IMR-90 (cell line): ENCODE measurements at regions not wholly inside any gene's neighbourhood (a gene's known extent, or its start where the extent isn't known, plus 50 kb on each side); places are given as distances from the start of the nearest gene placed in this dataset.

Source experiments
- ATAC-seq: fragments of 200-7000 bp; cut with Tn5 transposase; 2 replicates; pipeline ENCODE4 v1.9.1; 2020; ENCODE audit warnings: low read depth, mild to moderate bottlenecking, moderate library complexity
- BruUV-seq: library from RNA; stranded (reverse); fragments of 400-500 nt; replicated peaks from 2 replicates; lab custom pipeline; 2021; lab: Mats Ljungman, UMichigan
- CTCF ChIA-PET: fragments of 300-600 bp; formaldehyde crosslinking; extraction: SDS; loops from one replicate; lab custom pipeline; 2021; ENCODE audit warnings: antibody characterized with exemption; lab: Yijun Ruan, JAX
- POLR2A ChIA-PET: fragments of 300-600 bp; sonication (Branson Sonifier 250); formaldehyde crosslinking; loops from one replicate; lab custom pipeline; 2022; ENCODE audit warnings: antibody characterized with exemption; ENCODE audit not compliant: unreplicated experiment; lab: Charles Lee
- DNase-seq: peaks from one replicate; pipeline ENCODE4 v3.0.0; 2013
- H2AFZ ChIP-seq: replicated peaks from 2 replicates; pipeline ENCODE3; 2013; ENCODE audit warnings: low read length, mild to moderate bottlenecking; ENCODE audit not compliant: poor library complexity
- H2AK5ac ChIP-seq: 2 replicates; pipeline ENCODE4 v1.6.1; 2013; ENCODE audit warnings: low read depth, low read length, inconsistent platforms
- H2AK9ac ChIP-seq: replicated peaks from 2 replicates; pipeline ENCODE3; 2013; ENCODE audit warnings: mild to moderate bottlenecking, low read depth, low read length, moderate library complexity; ENCODE audit not compliant: poor library complexity
- H2BK120ac ChIP-seq: 2 replicates; pipeline ENCODE4 v1.6.1; 2013; ENCODE audit warnings: low read depth, low read length, inconsistent platforms
- H2BK15ac ChIP-seq: 3 replicates; pipeline ENCODE4 v1.6.1; 2013; ENCODE audit warnings: low read depth, low read length, inconsistent platforms
- H2BK20ac ChIP-seq: 2 replicates; pipeline ENCODE4 v1.6.1; 2013; ENCODE audit warnings: low read depth, mild to moderate bottlenecking, inconsistent platforms, low read length, moderate library complexity
- H2BK5ac ChIP-seq: 2 replicates; pipeline ENCODE4 v1.6.1; 2013; ENCODE audit warnings: mild to moderate bottlenecking, low read depth, low read length, inconsistent platforms; ENCODE audit not compliant: poor library complexity, severe bottlenecking
- H3K14ac ChIP-seq: replicated peaks from 2 replicates; pipeline ENCODE4 v1.6.1; 2013; ENCODE audit warnings: low read depth, low read length, inconsistent platforms
- H3K18ac ChIP-seq: 2 replicates; pipeline ENCODE4 v1.6.1; 2013; ENCODE audit warnings: low read depth, low read length, control low read depth
- H3K23ac ChIP-seq: 2 replicates; pipeline ENCODE4 v1.6.1; 2013; ENCODE audit warnings: low read depth, low read length, inconsistent platforms
- H3K27ac ChIP-seq: 2 replicates; pipeline ENCODE4 v1.5.1; 2013; ENCODE audit warnings: mild to moderate bottlenecking, control low read depth, low read length; ENCODE audit not compliant: insufficient read depth
- H3K27me3 ChIP-seq: 2 replicates; pipeline ENCODE4 v1.6.1; 2013; ENCODE audit warnings: low read length; ENCODE audit not compliant: control insufficient read depth, insufficient read depth
- H3K36me3 ChIP-seq: 2 replicates; pipeline ENCODE4 v1.6.1; 2013; ENCODE audit warnings: low read length, mixed read lengths; ENCODE audit not compliant: control insufficient read depth, insufficient read depth
- H3K4ac ChIP-seq: 2 replicates; pipeline ENCODE4 v1.6.1; 2013; ENCODE audit warnings: low read depth, low read length, inconsistent platforms
- H3K4me1 ChIP-seq: 2 replicates; pipeline ENCODE4 v1.6.1; 2013; ENCODE audit warnings: low read length, mixed read lengths; ENCODE audit not compliant: control insufficient read depth, insufficient read depth
- H3K4me2 ChIP-seq: 2 replicates; pipeline ENCODE4 v1.6.1; 2013; ENCODE audit warnings: low read depth, mild to moderate bottlenecking, control low read depth, low read length, moderate library complexity
- H3K4me3 ChIP-seq: 2 replicates; pipeline ENCODE4 v1.5.1; 2013; ENCODE audit warnings: low read depth, mild to moderate bottlenecking, control low read depth, low read length, moderate library complexity; ENCODE audit not compliant: insufficient read depth
- H3K56ac ChIP-seq: 2 replicates; pipeline ENCODE4 v1.6.1; 2013; ENCODE audit warnings: low read length, inconsistent platforms; ENCODE audit not compliant: insufficient read depth; ENCODE audit errors: extremely low read depth
- H3K79me1 ChIP-seq, 2 experiments: 2 replicates each; pipeline ENCODE4 v1.6.1; 2013; ENCODE audit warnings: low read length in 2 of 2, inconsistent platforms in 1 of 2, low read depth in 1 of 2
- H3K9ac ChIP-seq: 2 replicates; pipeline ENCODE4 v1.6.1; 2013; ENCODE audit warnings: low read depth, low read length, control low read depth
- H3K9me1 ChIP-seq: 2 replicates; pipeline ENCODE4 v1.6.1; 2013; ENCODE audit warnings: low read length, inconsistent platforms; ENCODE audit not compliant: insufficient read depth
- H3K9me3 ChIP-seq: 2 replicates; pipeline ENCODE4 v1.6.1; 2013; ENCODE audit warnings: low read length; ENCODE audit not compliant: control insufficient read depth, insufficient read depth
- H4K20me1 ChIP-seq: 2 replicates; pipeline ENCODE4 v1.6.1; 2013; ENCODE audit warnings: low read length, inconsistent platforms; ENCODE audit not compliant: insufficient read depth
- H4K5ac ChIP-seq: 2 replicates; pipeline ENCODE4 v1.6.1; 2013; ENCODE audit warnings: mild to moderate bottlenecking, low read depth, low read length, control low read depth
- H4K8ac ChIP-seq, 2 experiments: 2 replicates each; pipeline ENCODE4 v1.6.1; 2013; ENCODE audit warnings: low read depth in 2 of 2, low read length in 2 of 2, control low read depth in 1 of 2, inconsistent platforms in 1 of 2
- H4K91ac ChIP-seq: 2 replicates; pipeline ENCODE4 v1.6.1; 2013; ENCODE audit warnings: low read depth, low read length, inconsistent platforms; ENCODE audit not compliant: insufficient read depth
- MXI1 ChIP-seq: IDR thresholded peaks from 2 replicates; pipeline ENCODE4 v1.6.1; 2012; ENCODE audit warnings: low read depth, mild to moderate bottlenecking, low read length, moderate library complexity, borderline replicate concordance
- dilution Hi-C: fragments of 300-500 bp; cut with HindIII; formaldehyde crosslinking; loops from one replicate; pipeline ENCODE4 v1.14.3; 2018; ENCODE audit warnings: low sequenced_read_pairs; ENCODE audit not compliant: unreplicated experiment
- in situ Hi-C: fragments of 300-500 bp; cut with MboI; formaldehyde crosslinking; loops from 3 replicates; pipeline ENCODE4 v1.14.3; 2019; ENCODE audit warnings: low sequenced_read_pairs, inconsistent platforms, mixed read lengths
- intact Hi-C: fragments of 100-400 bp; cut with micrococcal nuclease; formaldehyde crosslinking; loops from 2 replicates; pipeline ENCODE4 v1.10.0; 2022

- no peak overlapping the region for H2AK9ac ChIP-seq
- ChIA-PET CTCF (no interaction called here), POLR2A (no interaction called here)
- dilution Hi-C loops = no loop called here
- no peak overlapping the region for H2AFZ ChIP-seq
- no peaks in the 10 kb centered on the region for H3K27me3 ChIP-seq
- no peak overlapping the region for H3K14ac ChIP-seq
- BruUV-seq = no TSS peak
- H2BK20ac ChIP-seq = no peak overlapping the region
- no peak overlapping the region for H2AK5ac ChIP-seq
- H3K4me2 ChIP-seq = no peak overlapping the region
- no peak for TF ChIP-seq MXI1
- intact Hi-C loops = no loop called here
- H2BK5ac ChIP-seq = no peak overlapping the region
- no peak overlapping the region for H3K27ac ChIP-seq
- no peaks in the 10 kb centered on the region for H3K79me1 ChIP-seq
- no peak overlapping the region for H2BK120ac ChIP-seq
- H4K20me1 ChIP-seq = no peaks in the 10 kb centered on the region
- H3K9ac ChIP-seq = no peak overlapping the region
- H4K5ac ChIP-seq = no peak overlapping the region
- H3K4me3 ChIP-seq = no peak overlapping the region
- no peak overlapping the region for H3K23ac ChIP-seq
- in situ Hi-C loops = no loop called here
- no peak overlapping the region for H3K4ac ChIP-seq
- no peaks in the 10 kb centered on the region for H3K9me3 ChIP-seq
- DNase-seq = peak; percentile 62
- no peak overlapping the region for H2BK15ac ChIP-seq
- peaks cover 4% of the 10 kb centered on the region; the same call in 1 of the 2 replicates for H3K4me1 ChIP-seq
- no peak overlapping the region for H4K91ac ChIP-seq
- no peaks in the 10 kb centered on the region for H3K36me3 ChIP-seq
- no peak overlapping the region for H3K56ac ChIP-seq
- H4K8ac ChIP-seq = no peak overlapping the region
- peaks cover 5% of the 10 kb centered on the region for H3K9me1 ChIP-seq
- H3K18ac ChIP-seq = no peak overlapping the region
- peak; percentile 68 for ATAC-seq
Measured at GRCh38 chr13:37488726-37489125, 109.8 kb downstream of the POSTN start.
